Mesothelial cell of epicardium (in vitro differentiated cells): ENCODE measurements at regions not wholly inside any gene's neighbourhood (a gene's known extent, or its start where the extent isn't known, plus 50 kb on each side); places are given as distances from the start of the nearest gene placed in this dataset.

Experiments used
- DNase-seq, 2 experiments: peaks; one replicate each; pipeline ENCODE4 v3.0.0; 2021; ENCODE audit warnings: low spot score in 2 of 2; ENCODE audit not compliant: unreplicated experiment in 2 of 2
- H3K27ac Mint-ChIP-seq: 2 replicates; pipeline ENCODE4 v1.8.0; 2021; ENCODE audit warnings: mixed read lengths
- H3K27me3 Mint-ChIP-seq: 2 replicates; pipeline ENCODE4 v1.8.0; 2021; ENCODE audit warnings: low read depth, mixed read lengths
- H3K36me3 Mint-ChIP-seq: 2 replicates; pipeline ENCODE4 v1.8.0; 2021; ENCODE audit warnings: mixed read lengths
- H3K4me1 Mint-ChIP-seq: 2 replicates; pipeline ENCODE4 v1.8.0; 2021; ENCODE audit warnings: mixed read lengths
- H3K4me3 Mint-ChIP-seq: 2 replicates; pipeline ENCODE4 v1.8.0; 2021; ENCODE audit warnings: mild to moderate bottlenecking, moderate library complexity, mixed read lengths
- H3K9me3 Mint-ChIP-seq: 2 replicates; pipeline ENCODE4 v1.8.0; 2021; ENCODE audit warnings: mixed read lengths
- CTCF ChIP-seq: fragments of 200-600 bp; sonication (generic); IDR thresholded peaks from one replicate; pipeline ENCODE4 v1.5.0; 2021; ENCODE audit warnings: antibody characterized with exemption; ENCODE audit not compliant: unreplicated experiment

GRCh38 chr22:49592780-49593501 lies 234.7 kb downstream of the BRD1 start:
- DNase-seq = no peak
- no peak for TF ChIP-seq CTCF
- H3K9me3 Mint-ChIP-seq = no peaks in the 10 kb centered on the region
- H3K4me1 Mint-ChIP-seq = no peaks in the 10 kb centered on the region
- H3K27me3 Mint-ChIP-seq = no peaks in the 10 kb centered on the region
- no peaks in the 10 kb centered on the region for H3K36me3 Mint-ChIP-seq
- H3K4me3 Mint-ChIP-seq = no peak overlapping the region
- H3K27ac Mint-ChIP-seq = no peak overlapping the region

- Mint-ChIP-seq H3K4me1 (no peaks in the 10 kb centered on the region), H3K27me3 (peaks cover 3% of the 10 kb centered on the region), H3K4me3 (no peak overlapping the region), H3K9me3 (no peaks in the 10 kb centered on the region), H3K36me3 (no peaks in the 10 kb centered on the region), H3K27ac (no peak overlapping the region)
- TF ChIP-seq CTCF = no peak
- DNase-seq = no peak
Observed at GRCh38 chr22:49590851-49591445, 236.7 kb downstream of the BRD1 start.

- no peak for TF ChIP-seq CTCF
- Mint-ChIP-seq H3K4me1 (no peaks in the 10 kb centered on the region), H3K27ac (no peak overlapping the region), H3K4me3 (no peak overlapping the region), H3K27me3 (peaks cover 7% of the 10 kb centered on the region), H3K9me3 (no peaks in the 10 kb centered on the region), H3K36me3 (no peaks in the 10 kb centered on the region)
- DNase-seq = no peak
Observed at GRCh38 chr22:49590381-49590780, 237.3 kb downstream of the BRD1 start.

GRCh38 chr22:49589811-49590210 lies 237.9 kb downstream of the BRD1 start:
- no peak for DNase-seq
- Mint-ChIP-seq H3K27ac (no peak overlapping the region), H3K27me3 (peaks cover 9% of the 10 kb centered on the region), H3K4me1 (no peaks in the 10 kb centered on the region), H3K4me3 (no peak overlapping the region), H3K9me3 (no peaks in the 10 kb centered on the region), H3K36me3 (no peaks in the 10 kb centered on the region)
- no peak for TF ChIP-seq CTCF

GRCh38 chr22:49589301-49589700 lies 238.4 kb downstream of the BRD1 start:
- Mint-ChIP-seq H3K27ac (no peak overlapping the region), H3K4me1 (no peaks in the 10 kb centered on the region), H3K36me3 (no peaks in the 10 kb centered on the region), H3K4me3 (no peak overlapping the region), H3K27me3 (peaks cover 15% of the 10 kb centered on the region), H3K9me3 (no peaks in the 10 kb centered on the region)
- no peak for DNase-seq
- no peak for TF ChIP-seq CTCF
